HFFc6 (cell line): ENCODE measurements at regions not wholly inside any gene's neighbourhood (a gene's known extent, or its start where the extent isn't known, plus 50 kb on each side); places are given as distances from the start of the nearest gene placed in this dataset.

ENCODE experiments used
- DNase-seq: peaks from one replicate; pipeline ENCODE4 v3.0.0-alpha.2; 2018
- H3K27ac Mint-ChIP-seq: 2 replicates; pipeline ENCODE4 v1.8.0; 2020; ENCODE audit warnings: mild to moderate bottlenecking, mixed read lengths
- H3K27me3 Mint-ChIP-seq: 2 replicates; pipeline ENCODE4 v1.8.0; 2021; ENCODE audit warnings: mild to moderate bottlenecking, moderate library complexity, mixed read lengths; ENCODE audit not compliant: insufficient read depth
- H3K36me3 Mint-ChIP-seq: 2 replicates; pipeline ENCODE4 v1.8.0; 2021; ENCODE audit warnings: low read depth, mixed read lengths
- H3K4me1 Mint-ChIP-seq: 2 replicates; pipeline ENCODE4 v1.8.0; 2020; ENCODE audit warnings: low read depth, mixed read lengths
- H3K4me3 Mint-ChIP-seq: 2 replicates; pipeline ENCODE4 v1.8.0; 2020; ENCODE audit warnings: mild to moderate bottlenecking, moderate library complexity, mixed read lengths
- H3K9me3 Mint-ChIP-seq: 2 replicates; pipeline ENCODE4 v1.8.0; 2020; ENCODE audit warnings: mild to moderate bottlenecking, mixed read lengths
- CTCF ChIP-seq: fragments of 200-600 bp; sonication (generic); IDR thresholded peaks from 2 replicates; pipeline ENCODE4 v1.5.0; 2021; ENCODE audit warnings: antibody characterized with exemption, mild to moderate bottlenecking

GRCh38 chr10:61356354-61356753 is 96.8 kb downstream of the TMEM26 start:
- no peak for TF ChIP-seq CTCF
- H3K4me1 Mint-ChIP-seq, result no peaks in the 10 kb centered on the region
- H3K4me3 Mint-ChIP-seq, result no peak overlapping the region
- no peak overlapping the region for H3K27ac Mint-ChIP-seq
- DNase-seq, result no peak
- peaks cover 1% of the 10 kb centered on the region; the same call in 1 of the 2 replicates for H3K27me3 Mint-ChIP-seq
- no peaks in the 10 kb centered on the region for H3K36me3 Mint-ChIP-seq
- no peaks in the 10 kb centered on the region for H3K9me3 Mint-ChIP-seq

GRCh38 chr10:61355211-61355610 is 98.0 kb downstream of the TMEM26 start:
- no peak for DNase-seq
- Mint-ChIP-seq H3K27ac (no peak overlapping the region), H3K36me3 (no peaks in the 10 kb centered on the region), H3K4me1 (no peaks in the 10 kb centered on the region), H3K4me3 (no peak overlapping the region), H3K9me3 (no peaks in the 10 kb centered on the region), H3K27me3 (peaks cover 1% of the 10 kb centered on the region; the same call in 1 of the 2 replicates)
- no peak for TF ChIP-seq CTCF

GRCh38 chr10:61354401-61354975 is 98.7 kb downstream of the TMEM26 start:
- Mint-ChIP-seq H3K4me1 (no peaks in the 10 kb centered on the region), H3K9me3 (no peaks in the 10 kb centered on the region), H3K27me3 (peaks cover 1% of the 10 kb centered on the region), H3K4me3 (no peak overlapping the region), H3K36me3 (no peaks in the 10 kb centered on the region), H3K27ac (no peak overlapping the region)
- TF ChIP-seq CTCF, result no peak
- no peak for DNase-seq

GRCh38 chr10:61350794-61351193 is 102.4 kb downstream of the TMEM26 start:
- Mint-ChIP-seq H3K27ac (no peak overlapping the region), H3K27me3 (peaks cover 1% of the 10 kb centered on the region), H3K4me1 (no peaks in the 10 kb centered on the region), H3K36me3 (no peaks in the 10 kb centered on the region), H3K4me3 (no peak overlapping the region), H3K9me3 (no peaks in the 10 kb centered on the region)
- DNase-seq, result no peak
- no peak for TF ChIP-seq CTCF

- Mint-ChIP-seq H3K4me3 (no peak overlapping the region), H3K36me3 (no peaks in the 10 kb centered on the region), H3K27me3 (peaks cover 1% of the 10 kb centered on the region), H3K27ac (no peak overlapping the region), H3K9me3 (no peaks in the 10 kb centered on the region), H3K4me1 (no peaks in the 10 kb centered on the region)
- no peak for DNase-seq
- no peak for TF ChIP-seq CTCF
Measured at GRCh38 chr10:61350068-61350467, 103.1 kb downstream of the TMEM26 start.
